GM12873 (cell line): ENCODE measurements at regions not wholly inside any gene's neighbourhood (a gene's known extent, or its start where the extent isn't known, plus 50 kb on each side); places are given as distances from the start of the nearest gene placed in this dataset.

Experiments used
- CTCF ChIP-seq: IDR thresholded peaks from 2 replicates; pipeline ENCODE4 v1.5.1; 2012; ENCODE audit warnings: low read depth, mild to moderate bottlenecking, moderate library complexity, low read length, control low read depth; ENCODE audit not compliant: insufficient read depth; ENCODE audit errors: missing control alignments

DNA sequence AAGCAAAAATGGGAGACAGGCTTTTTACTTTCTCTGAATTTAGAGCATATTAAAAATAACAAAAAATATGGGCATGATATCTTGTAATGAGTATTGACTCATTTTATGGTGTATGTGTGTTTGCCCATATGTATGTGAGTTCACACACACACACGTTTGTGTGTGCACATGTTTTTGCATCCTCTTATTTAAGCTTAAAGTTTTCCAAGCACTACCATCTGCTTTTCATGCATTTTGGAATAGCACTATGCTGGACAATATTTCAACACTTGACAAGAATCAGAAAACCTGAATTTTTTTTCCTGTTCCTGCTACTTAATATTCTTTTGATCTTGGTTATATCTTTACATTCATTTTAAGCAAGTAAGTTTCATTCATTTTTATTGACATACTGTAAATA, 872.7 kb downstream of the OTOL1 start:
- no peak for TF ChIP-seq CTCF

DNA sequence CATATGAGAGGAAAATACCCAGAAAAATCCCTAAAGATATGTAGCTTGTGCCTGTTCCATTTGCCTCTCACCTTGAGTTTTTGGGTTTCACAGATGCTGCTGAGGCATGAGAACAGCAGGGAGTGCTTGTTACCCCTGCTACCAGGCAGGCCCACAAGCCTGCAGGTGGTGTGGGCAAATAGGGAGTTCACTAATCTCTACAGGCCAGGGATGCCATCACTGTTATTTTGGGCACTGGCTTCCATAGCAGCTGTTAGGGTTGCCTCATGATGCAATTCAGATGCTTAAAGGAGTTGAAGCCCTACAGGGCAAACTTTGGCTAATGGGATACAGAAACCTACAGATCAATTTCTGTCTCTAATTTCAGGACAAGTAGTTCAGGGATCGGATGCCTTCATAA, 873.5 kb downstream of the OTOL1 start:
- no peak for TF ChIP-seq CTCF

- TF ChIP-seq CTCF: no peak
Measured at GRCh38 chr3:162376761-162377160, 880.2 kb downstream of the OTOL1 start.

GRCh38 chr3:162377608-162378007, 881.0 kb downstream of the OTOL1 start:
- TF ChIP-seq CTCF: no peak

- no peak for TF ChIP-seq CTCF
Measured at GRCh38 chr3:162385387-162385786, 888.8 kb downstream of the OTOL1 start.

- TF ChIP-seq CTCF: no peak
Measured at GRCh38 chr3:162390891-162391290, 894.3 kb downstream of the OTOL1 start.

- no peak for TF ChIP-seq CTCF
Measured at GRCh38 chr3:162391301-162391700, 894.7 kb downstream of the OTOL1 start.
